ENCODE measurements at regions not wholly inside any gene's neighbourhood (a gene's known extent, or its start where the extent isn't known, plus 50 kb on each side); places are given as distances from the start of the nearest gene placed in this dataset.

DNA sequence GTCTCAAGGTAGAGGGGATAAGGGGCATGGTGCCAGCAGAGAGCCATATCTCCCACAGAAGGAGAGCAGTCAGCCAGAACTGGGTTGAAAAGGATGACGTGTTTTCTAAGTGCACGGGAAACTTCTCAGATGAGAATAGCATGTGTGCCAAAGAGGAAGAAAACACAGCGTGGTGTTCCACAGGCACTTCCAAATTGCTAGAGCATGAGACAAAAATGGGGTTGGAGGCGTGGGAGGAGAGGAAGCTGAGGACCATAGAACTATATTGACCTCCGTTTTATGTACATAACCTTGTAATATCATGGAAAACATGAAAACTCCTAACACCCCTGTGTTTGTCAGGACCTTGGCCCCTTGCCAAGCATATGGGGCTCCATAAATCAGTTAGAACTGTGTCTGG lies 682.7 kb upstream of the RAB6C start:
- peak overlapping the region; percentile 35 to 69 for H3K27ac ChIP-seq
- TF ChIP-seq, protein P1, sequence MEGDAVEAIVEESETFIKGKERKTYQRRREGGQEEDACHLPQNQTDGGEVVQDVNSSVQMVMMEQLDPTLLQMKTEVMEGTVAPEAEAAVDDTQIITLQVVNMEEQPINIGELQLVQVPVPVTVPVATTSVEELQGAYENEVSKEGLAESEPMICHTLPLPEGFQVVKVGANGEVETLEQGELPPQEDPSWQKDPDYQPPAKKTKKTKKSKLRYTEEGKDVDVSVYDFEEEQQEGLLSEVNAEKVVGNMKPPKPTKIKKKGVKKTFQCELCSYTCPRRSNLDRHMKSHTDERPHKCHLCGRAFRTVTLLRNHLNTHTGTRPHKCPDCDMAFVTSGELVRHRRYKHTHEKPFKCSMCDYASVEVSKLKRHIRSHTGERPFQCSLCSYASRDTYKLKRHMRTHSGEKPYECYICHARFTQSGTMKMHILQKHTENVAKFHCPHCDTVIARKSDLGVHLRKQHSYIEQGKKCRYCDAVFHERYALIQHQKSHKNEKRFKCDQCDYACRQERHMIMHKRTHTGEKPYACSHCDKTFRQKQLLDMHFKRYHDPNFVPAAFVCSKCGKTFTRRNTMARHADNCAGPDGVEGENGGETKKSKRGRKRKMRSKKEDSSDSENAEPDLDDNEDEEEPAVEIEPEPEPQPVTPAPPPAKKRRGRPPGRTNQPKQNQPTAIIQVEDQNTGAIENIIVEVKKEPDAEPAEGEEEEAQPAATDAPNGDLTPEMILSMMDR (IDR thresholded peaks at IDR 0.05), result no peak
- DNase-seq (ENCODE audit: low spot score), result no peak
- no peak overlapping the region for H3K4me3 ChIP-seq

DNA sequence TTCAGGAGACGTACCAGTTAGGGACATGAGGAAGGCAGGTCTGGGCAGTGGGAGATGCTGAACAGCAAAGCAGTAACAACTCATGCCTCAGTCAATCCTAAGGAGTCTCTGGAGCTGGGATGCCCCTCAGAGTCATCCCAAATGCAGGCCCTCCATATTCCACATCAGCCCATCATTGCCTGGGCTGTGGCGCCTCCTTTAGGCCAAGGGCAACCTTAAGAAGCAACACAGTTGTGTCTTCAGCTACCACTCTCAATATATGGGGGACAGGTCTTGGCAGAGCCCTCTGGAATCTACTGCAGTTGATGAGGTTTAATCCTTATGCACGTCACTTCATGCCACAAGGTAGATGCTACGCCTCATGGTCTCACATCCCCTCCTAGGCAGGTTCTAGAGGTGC lies 682.0 kb upstream of the RAB6C start:
- Histone ChIP-seq H3K27ac (peak overlapping the region; percentile 35 to 69), H3K4me3 (no peak overlapping the region)
- TF ChIP-seq, protein P1 (IDR thresholded peaks at IDR 0.05), result no peak
- no peak for DNase-seq (ENCODE audit: low spot score)

DNA sequence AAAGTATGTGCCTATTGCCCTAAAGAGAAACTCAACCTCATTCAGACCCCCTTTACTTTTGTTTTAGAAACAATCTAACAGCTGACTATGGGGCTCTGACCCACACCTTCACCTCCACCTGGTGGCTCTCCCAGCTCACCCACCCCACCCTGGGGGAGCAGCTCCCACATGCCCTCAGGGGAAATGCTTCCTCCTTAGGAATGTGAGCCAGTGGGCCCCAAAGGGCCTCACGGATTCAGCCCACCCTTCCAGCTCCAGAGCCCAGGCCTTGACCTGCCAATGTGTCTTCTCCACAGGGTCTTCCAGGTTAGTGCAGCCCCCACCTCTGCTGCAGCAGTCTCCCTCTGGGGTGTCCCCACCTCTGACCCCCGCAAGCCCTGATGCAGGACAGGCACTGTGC lies 680.1 kb upstream of the RAB6C start:
- no peak overlapping the region for H3K4me3 ChIP-seq
- no peak overlapping the region for H3K27ac ChIP-seq
- TF ChIP-seq, protein P1 (IDR thresholded peaks at IDR 0.05), result no peak
- no peak for DNase-seq (ENCODE audit: low spot score)

DNA sequence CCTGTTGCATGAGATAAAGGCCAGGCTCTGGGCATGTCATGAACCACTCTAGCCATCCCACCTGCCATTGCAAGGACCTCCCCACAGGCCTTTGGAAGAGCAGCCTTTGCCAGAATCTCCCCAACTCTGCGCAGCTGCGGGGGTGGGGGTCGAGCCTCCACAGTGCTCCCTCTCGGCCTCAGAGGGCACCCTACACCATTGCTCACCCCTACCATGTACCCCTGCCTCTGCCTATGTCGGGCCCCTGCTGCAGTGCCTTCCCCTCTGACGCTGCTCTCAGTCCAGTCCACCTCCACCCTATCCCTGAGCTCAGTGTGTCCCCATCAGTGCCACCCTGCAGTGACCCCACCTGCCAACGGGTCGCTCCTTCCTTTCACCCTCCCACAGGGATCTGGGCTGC lies 679.7 kb upstream of the RAB6C start:
- no peak for DNase-seq (ENCODE audit: low spot score)
- Histone ChIP-seq H3K27ac (no peak overlapping the region), H3K4me3 (no peak overlapping the region)
- TF ChIP-seq, protein P1 (IDR thresholded peaks at IDR 0.05), result no peak

DNA sequence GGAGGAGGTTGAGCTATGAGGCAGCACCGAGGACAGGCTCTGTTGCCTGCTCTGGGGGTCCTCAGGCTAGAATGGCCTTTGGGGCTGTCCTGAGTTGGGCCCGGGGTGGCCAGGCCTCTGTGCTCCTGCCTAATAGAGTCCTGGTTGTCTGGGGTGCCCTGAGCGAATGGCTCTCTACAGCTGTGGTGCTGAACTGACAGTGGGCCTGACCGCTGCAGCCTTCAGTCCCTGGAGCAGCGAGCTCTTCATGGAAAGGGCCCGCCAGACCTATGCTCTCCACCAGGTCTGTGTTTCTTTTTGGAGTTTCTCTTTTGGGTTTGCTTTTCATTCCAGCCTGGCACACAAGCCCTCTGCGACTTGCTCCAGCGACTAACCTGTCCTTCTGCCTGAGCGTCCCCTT lies 679.0 kb upstream of the RAB6C start:
- TF ChIP-seq, protein P1 (IDR thresholded peaks at IDR 0.05), result no peak
- no peak overlapping the region for H3K4me3 ChIP-seq
- peak overlapping the region in 1 of 2 donors; percentile 58 for H3K27ac ChIP-seq
- DNase-seq (ENCODE audit: low spot score), result no peak

DNA sequence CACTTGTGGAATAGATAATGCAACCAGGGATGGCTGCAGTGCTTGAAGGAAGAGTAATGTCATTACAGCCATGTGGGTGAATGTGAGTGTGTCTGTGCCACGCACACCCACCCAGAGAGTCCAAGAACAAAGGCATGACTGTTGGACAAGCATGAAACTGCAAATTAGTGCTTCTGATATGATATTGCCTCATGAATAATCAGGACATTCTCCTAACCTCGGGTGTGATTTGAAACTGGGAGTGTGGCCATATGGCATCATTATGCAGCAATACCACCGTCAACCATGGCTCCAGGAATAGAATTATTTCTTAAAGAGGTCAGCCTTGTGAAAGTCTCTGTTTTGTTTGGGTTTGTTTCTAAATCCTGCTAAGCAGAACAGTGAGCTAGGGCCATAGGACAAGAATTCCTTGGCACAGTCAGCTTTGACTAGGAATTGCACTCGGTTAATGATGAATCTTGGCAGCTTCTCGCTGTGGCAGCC lies 678.0 kb upstream of the RAB6C start:
- DNase-seq (ENCODE audit: low spot score), result peak; percentile 78
- Histone ChIP-seq H3K4me3 (peak overlapping the region; percentile 29), H3K27ac (peak overlapping the region; percentile 68 to 82)
- TF ChIP-seq, protein P1 (IDR thresholded peaks at IDR 0.05), result no peak

DNA sequence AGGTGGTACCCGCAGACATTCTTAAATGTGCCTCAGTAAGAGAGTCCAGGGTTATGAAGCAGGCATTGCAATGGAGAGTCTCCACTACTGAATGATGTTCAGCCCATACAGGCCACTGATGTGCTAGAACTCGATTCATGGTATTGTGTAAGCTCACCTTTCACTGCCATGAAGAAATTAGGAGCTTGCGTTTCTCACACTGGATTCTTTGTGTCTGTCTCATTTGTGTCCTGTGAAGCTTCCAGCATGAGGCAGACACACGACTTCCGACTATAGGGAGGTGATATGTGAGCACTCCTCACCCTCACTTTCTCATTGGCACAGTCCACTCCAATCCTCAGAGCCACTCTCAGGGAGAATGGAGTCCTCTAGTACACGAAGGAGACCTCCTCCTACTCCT lies 677.4 kb upstream of the RAB6C start:
- peak overlapping the region; percentile 68 to 71 for H3K27ac ChIP-seq

More for the DNA sequence above, 677.4 kb upstream of the RAB6C start:
- no peak for DNase-seq (ENCODE audit: low spot score)
- peak overlapping the region; percentile 29 for H3K4me3 ChIP-seq
- TF ChIP-seq, protein P1 (IDR thresholded peaks at IDR 0.05), result no peak

Data from coronary artery (tissue), 2 donors.